Uterus (tissue), 2 donors: ENCODE measurements at regions not wholly inside any gene's neighbourhood (a gene's known extent, or its start where the extent isn't known, plus 50 kb on each side); places are given as distances from the start of the nearest gene placed in this dataset.

Experiments
- CTCF ChIP-seq, 4 experiments: fragments of 200-600 bp in 2 of 4; fragments of 450-650 bp in 2 of 4; sonication (generic) in 2 of 4; IDR thresholded peaks; one replicate each; pipeline ENCODE4 v1.5.1; 2016 to 2019; ENCODE audit warnings: antibody characterized with exemption in 4 of 4, mild to moderate bottlenecking in 2 of 4, moderate library complexity in 1 of 4
- POLR2A ChIP-seq, 2 donors: fragments of 450-650 bp; IDR thresholded peaks; one replicate each; pipeline ENCODE4 v1.6.1; 2016; ENCODE audit warnings: antibody characterized with exemption in 2 of 2, mild to moderate bottlenecking in 1 of 2, moderate library complexity in 1 of 2

GRCh38 chr14:34347683-34348082, 114.4 kb downstream of the SPTSSA start:
- TF ChIP-seq CTCF (IDR thresholded peaks at IDR 0.05) (no peak), POLR2A (IDR thresholded peaks at IDR 0.05) (no peak)
